Activated T-cell treated with anti-CD3 and anti-CD28 coated beads for 24 hours (primary cell): ENCODE measurements at regions not wholly inside any gene's neighbourhood (a gene's known extent, or its start where the extent isn't known, plus 50 kb on each side); places are given as distances from the start of the nearest gene placed in this dataset.

Source experiments
- DNase-seq: peaks from one replicate; pipeline ENCODE4 v3.0.0-alpha.2; 2020; ENCODE audit warnings: low read depth

- no peak for DNase-seq
Measured at GRCh38 chrX:155682834-155683233, 70.1 kb upstream of the TMLHE start.

- no peak for DNase-seq
Measured at GRCh38 chrX:155679715-155680114, 67.0 kb upstream of the TMLHE start.

- DNase-seq: no peak
Measured at GRCh38 chrX:155673338-155673737, 60.6 kb upstream of the TMLHE start.

GRCh38 chrX:155666741-155667140, 54.0 kb upstream of the TMLHE start:
- DNase-seq: no peak
